Head of caudate nucleus (tissue), 42 donors: ENCODE measurements at regions not wholly inside any gene's neighbourhood (a gene's known extent, or its start where the extent isn't known, plus 50 kb on each side); places are given as distances from the start of the nearest gene placed in this dataset.

Source experiments
- DNase-seq, 42 donors: peaks; one replicate each; pipeline versions ENCODE4 v3.0.0 to v3.0.0-alpha.2; 2020 to 2021; ENCODE audit warnings: mixed read lengths in 7 of 42
- intact Hi-C: fragments of 100-400 bp; cut with DNase I; formaldehyde crosslinking; loops from one replicate; pipeline ENCODE4 v1.15.0; 2022

- intact Hi-C loops = no loop called here
- DNase-seq = peak in 3 of 42 donors; percentile 4 to 35 (median 13)
Measured at GRCh38 chr4:3343358-3343757, 50.5 kb downstream of the RGS12 start.

- intact Hi-C loops = no loop called here
Measured at GRCh38 chr4:3344104-3344503, 51.3 kb downstream of the RGS12 start.

GRCh38 chr4:3344596-3344995 lies 51.8 kb downstream of the RGS12 start:
- peak in 2 of 42 donors; percentile 23 to 38 for DNase-seq
- intact Hi-C loops = no loop called here

More at GRCh38 chr4:3344104-3344503, 51.3 kb downstream of the RGS12 start:
- peak in 2 of 42 donors; percentile 14 to 25 for DNase-seq

- intact Hi-C loops = loop anchor here (5.0 kb wide), 1 partner anchor 97 kb away; the partner anchor contains the start of gene HGFAC
- DNase-seq = peak in 1 of 42 donors; percentile 42
Measured at GRCh38 chr4:3345384-3345783, 52.6 kb downstream of the RGS12 start.

- DNase-seq = peak in 22 of 42 donors; percentile 32 to 87 (median 69)
- intact Hi-C loops = loop anchor here (5.0 kb wide), 1 partner anchor 96 kb away; the partner anchor contains the start of gene HGFAC
Measured at GRCh38 chr4:3346146-3346545, 53.3 kb downstream of the RGS12 start.

- intact Hi-C loops = loop anchor here (5.0 kb wide), 1 partner anchor 94 kb away; the partner anchor contains the start of gene HGFAC
- no peak for DNase-seq
Measured at GRCh38 chr4:3347871-3348270, 55.0 kb downstream of the RGS12 start.

- intact Hi-C loops = loop anchor here (5.0 kb wide), 1 partner anchor 94 kb away; the partner anchor contains the start of gene HGFAC
- DNase-seq = peak in 2 of 42 donors; percentile 30 to 40
Measured at GRCh38 chr4:3348621-3349020, 55.8 kb downstream of the RGS12 start.

GRCh38 chr4:3349116-3349515 lies 56.3 kb downstream of the RGS12 start:
- intact Hi-C loops = loop anchor here (5.0 kb wide), 1 partner anchor 93 kb away; the partner anchor contains the start of gene HGFAC

GRCh38 chr4:3351997-3352396 lies 59.2 kb downstream of the RGS12 start:
- peak in 1 of 42 donors; percentile 26 for DNase-seq
- intact Hi-C loops = no loop called here

More at GRCh38 chr4:3349116-3349515, 56.3 kb downstream of the RGS12 start:
- DNase-seq = no peak

- DNase-seq = peak in 1 of 42 donors; percentile 9
Measured at GRCh38 chr4:3352505-3352904, 59.7 kb downstream of the RGS12 start.

GRCh38 chr4:3352941-3353594 lies 60.2 kb downstream of the RGS12 start:
- peak in 1 of 42 donors; percentile 10 for DNase-seq
- intact Hi-C loops = no loop called here

More at GRCh38 chr4:3352505-3352904, 59.7 kb downstream of the RGS12 start:
- intact Hi-C loops = no loop called here

GRCh38 chr4:3353752-3354454 lies 61.1 kb downstream of the RGS12 start:
- no peak for DNase-seq
- intact Hi-C loops = no loop called here

- intact Hi-C loops = no loop called here
- no peak for DNase-seq
Measured at GRCh38 chr4:3354455-3354811, 61.6 kb downstream of the RGS12 start.

- intact Hi-C loops = no loop called here
- peak in 2 of 42 donors; percentile 1 to 40 for DNase-seq
Measured at GRCh38 chr4:3355266-3355748, 62.5 kb downstream of the RGS12 start.

- intact Hi-C loops = no loop called here
- peak in 1 of 42 donors; percentile 28 for DNase-seq
Measured at GRCh38 chr4:3358656-3359055, 65.8 kb downstream of the RGS12 start.

GRCh38 chr4:3360777-3361176 lies 68.0 kb downstream of the RGS12 start:
- intact Hi-C loops = no loop called here
- DNase-seq = peak in 1 of 42 donors; percentile 12

- peak in 1 of 42 donors; percentile 26 for DNase-seq
- intact Hi-C loops = no loop called here
Measured at GRCh38 chr4:3361406-3361805, 68.6 kb downstream of the RGS12 start.

- intact Hi-C loops = no loop called here
- DNase-seq = no peak
Measured at GRCh38 chr4:3361896-3362295, 69.1 kb downstream of the RGS12 start.

- no peak for DNase-seq
- intact Hi-C loops = no loop called here
Measured at GRCh38 chr4:3362431-3363287, 69.8 kb downstream of the RGS12 start.
